ENCODE measurements at regions not wholly inside any gene's neighbourhood (a gene's known extent, or its start where the extent isn't known, plus 50 kb on each side); places are given as distances from the start of the nearest gene placed in this dataset.

GRCh38 chr13:80055847-80056246, 285.1 kb downstream of the SPRY2 start:
- intact Hi-C loops (cut with micrococcal nuclease), result no loop called here
- DNase-seq (no peak), ATAC-seq (no peak)

- DNase-seq (no peak), ATAC-seq (no peak)
- intact Hi-C loops (cut with micrococcal nuclease), result no loop called here
These were observed 286.1 kb downstream of the SPRY2 start for GRCh38 chr13:80054806-80055205.

DNA sequence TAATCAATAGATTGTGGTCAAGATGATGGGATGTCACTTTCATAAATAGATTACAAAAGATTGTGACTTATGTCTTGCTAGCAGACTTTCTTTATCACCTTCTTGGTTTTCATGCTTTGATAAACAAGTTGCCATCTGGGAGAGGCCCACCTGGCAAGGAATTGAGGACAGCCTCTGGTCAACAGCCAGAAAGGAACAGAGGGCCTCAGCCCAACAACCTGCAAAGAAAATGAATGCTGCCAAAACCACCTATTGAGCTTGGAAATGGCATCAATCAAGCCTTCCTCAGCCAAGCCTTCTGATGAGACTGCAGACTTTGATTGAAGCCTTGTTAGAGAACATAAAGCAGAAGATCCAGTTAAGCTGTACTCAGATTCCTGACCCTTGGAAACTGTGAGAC, 288.6 kb downstream of the SPRY2 start:
- no peak for DNase-seq
- intact Hi-C loops (cut with micrococcal nuclease), result no loop called here
- ATAC-seq, result no peak

DNA sequence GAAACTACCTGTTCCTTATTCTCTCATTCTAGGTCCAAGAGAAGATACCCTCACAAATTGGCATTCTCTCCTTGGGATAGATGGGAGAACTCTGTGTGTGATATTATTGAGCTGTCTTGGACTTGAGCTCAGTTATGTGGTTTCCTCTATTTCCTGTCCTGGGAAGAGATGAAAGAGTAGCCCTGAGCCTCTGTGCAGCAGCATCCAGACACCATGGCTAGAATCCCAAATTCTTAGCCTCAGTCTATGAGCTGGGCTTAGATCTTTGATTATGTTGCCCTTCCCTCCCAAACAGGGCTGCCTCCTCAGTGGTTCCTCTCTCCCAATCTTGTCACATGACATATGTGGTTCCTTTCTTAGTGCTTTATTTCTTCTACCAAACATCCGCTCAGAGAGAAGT, 290.7 kb downstream of the SPRY2 start:
- DNase-seq (no peak), ATAC-seq (no peak)
- intact Hi-C loops (cut with micrococcal nuclease), result no loop called here

DNA sequence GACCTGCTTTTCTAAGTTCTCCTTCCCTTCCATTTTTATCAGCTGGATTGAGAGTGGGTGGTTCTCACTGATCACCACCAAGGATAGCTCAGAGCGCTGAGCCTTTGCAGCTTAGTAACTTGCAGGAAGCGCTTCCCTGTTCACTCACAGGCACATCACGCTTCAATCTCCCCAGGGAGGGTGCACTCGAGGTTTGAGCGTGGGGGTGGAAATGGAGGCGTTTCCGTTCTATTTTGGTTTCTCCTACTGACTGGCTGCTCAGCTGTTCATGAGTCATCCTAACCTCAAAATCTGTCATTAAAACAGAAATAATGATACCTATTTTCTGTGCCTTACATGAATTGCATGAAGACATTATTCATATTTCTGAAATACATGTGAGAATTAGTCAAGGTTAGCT, 292.1 kb downstream of the SPRY2 start:
- ATAC-seq (peak; percentile 99), DNase-seq (peak; percentile 79)
- intact Hi-C loops (cut with micrococcal nuclease), result no loop called here

DNA sequence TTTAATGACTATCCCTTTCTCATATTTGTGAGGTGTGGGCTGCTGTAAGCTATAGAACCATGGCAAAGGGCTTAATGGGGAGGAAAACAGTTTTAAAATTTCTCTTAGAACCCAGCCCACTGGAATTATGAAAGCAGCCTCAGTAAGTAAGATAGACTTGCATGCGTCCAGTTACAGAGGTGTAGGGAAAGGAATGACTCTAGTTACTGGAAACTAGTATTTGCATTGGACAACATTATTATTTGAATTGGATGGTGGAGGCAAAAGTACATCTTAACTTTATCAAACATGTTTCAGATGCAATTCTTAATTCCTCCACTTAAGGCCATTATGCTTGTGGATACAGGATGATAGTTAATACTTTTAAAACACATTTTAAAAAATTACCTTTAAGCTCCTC, 292.9 kb downstream of the SPRY2 start:
- intact Hi-C loops (cut with micrococcal nuclease), result no loop called here

GRCh38 chr13:80047406-80047805, 293.5 kb downstream of the SPRY2 start:
- DNase-seq (no peak), ATAC-seq (no peak)
- intact Hi-C loops (cut with micrococcal nuclease), result no loop called here

More for the DNA sequence above, 292.9 kb downstream of the SPRY2 start:
- DNase-seq (no peak), ATAC-seq (peak; percentile 36)

- intact Hi-C loops (cut with micrococcal nuclease), result no loop called here
- no peak for DNase-seq
- no peak for ATAC-seq
These were observed 300.0 kb downstream of the SPRY2 start for GRCh38 chr13:80040981-80041317.

GRCh38 chr13:80040196-80040980, 300.5 kb downstream of the SPRY2 start:
- intact Hi-C loops (cut with micrococcal nuclease), result no loop called here
- no peak for ATAC-seq
- DNase-seq, result no peak

DNA sequence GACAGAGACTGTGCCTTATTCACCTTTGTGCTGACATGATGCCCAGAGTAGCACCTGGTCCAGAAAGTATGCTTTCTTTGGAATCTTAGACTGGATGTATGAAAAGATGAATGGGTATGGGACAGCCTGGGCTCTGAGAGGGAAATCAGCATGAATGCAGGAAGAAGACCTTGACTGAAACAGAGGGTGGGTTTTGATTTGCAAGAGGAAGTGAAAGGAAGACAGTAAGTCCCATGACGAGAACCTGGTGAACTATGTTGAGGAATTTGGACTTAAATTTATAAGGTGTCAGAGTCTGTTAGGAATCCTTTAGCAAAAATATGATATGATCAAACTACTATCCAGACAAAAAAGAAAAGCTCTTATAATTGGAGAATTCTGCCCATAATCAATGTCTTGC, 301.9 kb downstream of the SPRY2 start:
- intact Hi-C loops (cut with micrococcal nuclease), result no loop called here
- no peak for ATAC-seq

GRCh38 chr13:80038371-80038770, 302.6 kb downstream of the SPRY2 start:
- no peak for DNase-seq
- ATAC-seq, result no peak
- intact Hi-C loops (cut with micrococcal nuclease), result no loop called here

More for the DNA sequence above, 301.9 kb downstream of the SPRY2 start:
- no peak for DNase-seq

DNA sequence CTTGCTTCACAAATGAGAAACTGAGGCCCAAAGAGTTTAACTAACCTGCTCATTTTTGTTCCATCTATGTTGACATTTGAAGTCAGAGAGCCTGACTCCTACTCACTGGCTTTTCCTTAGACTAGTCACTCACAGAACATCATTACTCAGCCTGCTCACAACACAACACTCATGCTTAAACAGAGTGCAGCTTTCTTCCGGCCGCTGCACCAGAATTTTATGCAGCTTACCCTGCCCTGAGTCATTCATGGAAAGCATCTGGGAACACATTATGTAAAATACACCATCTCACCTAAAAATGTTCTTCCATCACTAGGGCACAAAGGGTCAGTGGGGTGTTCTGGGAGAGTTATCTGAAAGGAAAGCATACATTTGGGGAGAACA, 303.4 kb downstream of the SPRY2 start:
- DNase-seq (no peak), ATAC-seq (no peak)
- intact Hi-C loops (cut with micrococcal nuclease), result no loop called here

DNA sequence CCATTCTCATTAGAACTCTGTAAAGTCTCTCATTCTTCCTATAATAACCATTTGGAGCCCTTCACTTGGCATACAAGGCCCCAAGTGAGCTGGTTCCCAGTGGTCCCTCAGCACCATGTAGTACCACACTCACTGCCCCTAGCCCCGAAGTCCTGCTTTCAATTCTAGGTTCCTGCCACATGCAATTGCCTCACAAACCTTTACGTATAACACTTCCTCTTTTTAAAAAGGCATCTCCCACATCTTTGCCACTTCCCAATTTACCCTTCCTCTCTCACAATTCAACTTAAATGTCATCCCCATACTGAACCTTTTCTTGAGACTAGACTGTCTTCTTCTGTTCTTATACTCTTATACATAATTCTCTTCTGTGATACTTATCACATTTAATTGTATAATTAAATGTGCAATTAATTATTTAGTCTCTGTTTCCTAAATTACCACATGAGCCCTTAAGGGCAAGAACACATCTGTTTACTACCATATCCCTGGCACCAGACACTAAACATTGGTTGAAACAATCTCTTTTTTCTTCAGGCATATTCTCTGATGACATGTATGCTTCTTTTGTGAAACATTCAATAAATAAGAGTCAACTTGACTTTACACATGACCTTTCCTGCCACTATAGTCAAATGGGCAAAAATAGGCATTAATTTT, 304.0 kb downstream of the SPRY2 start:
- intact Hi-C loops (cut with micrococcal nuclease), result no loop called here
- DNase-seq, result no peak

DNA sequence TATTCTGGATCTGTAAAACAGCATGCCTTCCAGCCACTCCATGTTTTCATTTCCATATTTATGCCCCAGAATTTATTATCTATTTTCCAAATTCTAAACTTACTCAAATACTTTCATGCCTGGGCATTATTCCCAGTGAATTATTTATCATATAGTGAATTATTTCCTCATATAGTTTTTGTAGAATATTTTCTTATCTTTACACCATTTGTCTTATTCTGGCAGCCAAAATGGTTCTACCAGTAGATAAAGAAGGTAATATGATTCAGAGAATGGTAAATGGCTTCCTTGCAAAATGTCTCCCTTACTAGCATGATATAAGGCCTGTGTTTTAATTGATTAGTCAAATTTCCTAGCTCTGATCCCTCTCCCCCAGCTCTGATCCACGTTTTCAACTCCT, 305.8 kb downstream of the SPRY2 start:
- intact Hi-C loops (cut with micrococcal nuclease), result no loop called here
- DNase-seq, result no peak
- ATAC-seq, result no peak

More for the DNA sequence above, 304.0 kb downstream of the SPRY2 start:
- peak; percentile 28 for ATAC-seq

GRCh38 chr13:80033951-80034350, 307.0 kb downstream of the SPRY2 start:
- no peak for ATAC-seq
- intact Hi-C loops (cut with micrococcal nuclease), result no loop called here
- no peak for DNase-seq

DNA sequence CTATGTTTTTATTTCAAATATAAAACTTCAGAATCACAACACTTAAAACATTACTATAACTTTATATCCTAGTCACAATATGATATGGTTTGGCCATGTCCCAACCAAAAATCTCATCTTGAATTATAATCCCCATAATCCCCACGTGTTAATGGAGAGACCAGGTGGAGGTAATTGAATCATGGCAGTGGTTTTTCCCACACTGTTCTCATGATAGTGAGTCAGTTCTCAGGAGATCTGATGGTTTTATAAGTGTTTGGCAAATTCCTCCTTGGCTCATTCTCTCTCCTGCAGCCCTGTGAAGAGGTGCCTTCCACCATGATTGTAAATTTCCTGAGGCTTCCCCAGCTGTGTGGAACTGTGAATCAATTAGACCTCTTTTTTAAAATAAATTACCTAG, 307.6 kb downstream of the SPRY2 start:
- DNase-seq, result no peak
- ATAC-seq, result no peak
- intact Hi-C loops (cut with micrococcal nuclease), result no loop called here

- intact Hi-C loops (cut with micrococcal nuclease), result no loop called here
- ATAC-seq (peak; percentile 79), DNase-seq (peak; percentile 29)
These were observed 310.4 kb downstream of the SPRY2 start for GRCh38 chr13:80030491-80030890.

- intact Hi-C loops (cut with micrococcal nuclease), result no loop called here
- ATAC-seq, result no peak
- DNase-seq, result no peak
These were observed 311.8 kb downstream of the SPRY2 start for GRCh38 chr13:80029170-80029569.

GRCh38 chr13:80022146-80022545, 318.8 kb downstream of the SPRY2 start:
- intact Hi-C loops (cut with micrococcal nuclease), result no loop called here
- no peak for ATAC-seq
- no peak for DNase-seq

GRCh38 chr13:80012251-80012650, 328.7 kb downstream of the SPRY2 start:
- intact Hi-C loops (cut with micrococcal nuclease), result no loop called here
- no peak for ATAC-seq
- no peak for DNase-seq

Data from left ventricle myocardium superior (tissue), 1 donor.